GM13976 (cell line): ENCODE measurements at regions not wholly inside any gene's neighbourhood (a gene's known extent, or its start where the extent isn't known, plus 50 kb on each side); places are given as distances from the start of the nearest gene placed in this dataset.

Experiments
- DNase-seq: peaks from one replicate; pipeline ENCODE4 v3.0.0; 2012; ENCODE audit warnings: low spot score
- in situ Hi-C: fragments of 300-500 bp; cut with MboI; formaldehyde crosslinking; loops from one replicate; pipeline ENCODE4 v1.12.0; 2022; ENCODE audit warnings: low sequenced_read_pairs, mixed read lengths, inconsistent platforms; ENCODE audit not compliant: unreplicated experiment
- TF ChIP-seq, protein P1 (sequence below): IDR thresholded peaks from 2 replicates; pipeline ENCODE4 v1.5.1; 2012; ENCODE audit warnings: borderline replicate concordance, mild to moderate bottlenecking; ENCODE audit not compliant: insufficient read depth; ENCODE audit errors: extremely low read depth, missing control alignments, control extremely low read depth

DNA sequence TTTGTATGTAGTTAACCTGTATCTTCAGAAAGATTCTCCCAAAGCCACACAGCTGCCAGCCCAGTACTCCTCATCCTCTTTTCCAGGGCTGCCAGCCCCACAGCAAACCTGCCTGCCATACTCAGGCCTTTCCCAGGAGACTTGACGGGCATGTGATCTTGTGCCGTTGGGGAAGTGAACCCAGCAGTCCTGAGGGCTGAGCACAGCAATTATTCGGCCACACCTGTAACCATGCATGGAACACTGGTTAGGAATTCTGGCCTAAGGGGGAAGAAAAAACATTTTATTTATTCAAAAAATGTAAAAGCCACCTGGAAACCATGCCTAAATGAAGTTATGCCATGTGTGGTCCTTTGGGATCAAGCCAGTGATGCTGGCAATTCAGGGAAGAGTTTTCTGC lies 145.3 kb downstream of the GRIN2B start:
- in situ Hi-C loops, result no loop called here
- TF ChIP-seq, protein P1, sequence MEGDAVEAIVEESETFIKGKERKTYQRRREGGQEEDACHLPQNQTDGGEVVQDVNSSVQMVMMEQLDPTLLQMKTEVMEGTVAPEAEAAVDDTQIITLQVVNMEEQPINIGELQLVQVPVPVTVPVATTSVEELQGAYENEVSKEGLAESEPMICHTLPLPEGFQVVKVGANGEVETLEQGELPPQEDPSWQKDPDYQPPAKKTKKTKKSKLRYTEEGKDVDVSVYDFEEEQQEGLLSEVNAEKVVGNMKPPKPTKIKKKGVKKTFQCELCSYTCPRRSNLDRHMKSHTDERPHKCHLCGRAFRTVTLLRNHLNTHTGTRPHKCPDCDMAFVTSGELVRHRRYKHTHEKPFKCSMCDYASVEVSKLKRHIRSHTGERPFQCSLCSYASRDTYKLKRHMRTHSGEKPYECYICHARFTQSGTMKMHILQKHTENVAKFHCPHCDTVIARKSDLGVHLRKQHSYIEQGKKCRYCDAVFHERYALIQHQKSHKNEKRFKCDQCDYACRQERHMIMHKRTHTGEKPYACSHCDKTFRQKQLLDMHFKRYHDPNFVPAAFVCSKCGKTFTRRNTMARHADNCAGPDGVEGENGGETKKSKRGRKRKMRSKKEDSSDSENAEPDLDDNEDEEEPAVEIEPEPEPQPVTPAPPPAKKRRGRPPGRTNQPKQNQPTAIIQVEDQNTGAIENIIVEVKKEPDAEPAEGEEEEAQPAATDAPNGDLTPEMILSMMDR, result no peak
- DNase-seq, result no peak

DNA sequence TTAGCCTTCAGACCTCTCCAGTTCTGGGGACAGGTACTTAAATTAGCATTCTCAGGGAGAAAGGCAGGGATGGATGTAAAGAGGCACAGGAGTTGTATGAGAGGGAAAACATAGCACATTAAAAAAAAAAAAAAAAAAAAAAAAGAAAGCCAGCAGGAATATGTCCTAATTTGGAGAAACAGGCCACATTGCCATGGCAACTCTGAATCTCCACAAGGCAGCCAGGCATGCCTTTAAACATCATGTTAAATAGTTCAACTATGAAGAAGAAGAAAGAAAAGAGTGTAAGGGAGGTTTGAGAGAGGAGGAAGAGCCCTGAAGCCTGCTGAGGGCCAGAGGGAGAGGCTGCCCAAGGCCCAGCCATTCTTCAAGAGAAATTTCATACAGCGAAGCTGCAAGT lies 145.8 kb downstream of the GRIN2B start:
- DNase-seq, result no peak
- in situ Hi-C loops, result no loop called here
- TF ChIP-seq, protein P1, result no peak

- TF ChIP-seq, protein P1, result no peak
- in situ Hi-C loops, result no loop called here
- DNase-seq, result no peak
Measured at GRCh38 chr12:13834241-13834640, 147.2 kb downstream of the GRIN2B start.

GRCh38 chr12:13817131-13817530 lies 164.3 kb downstream of the GRIN2B start:
- no peak for DNase-seq
- TF ChIP-seq, protein P1, result no peak

DNA sequence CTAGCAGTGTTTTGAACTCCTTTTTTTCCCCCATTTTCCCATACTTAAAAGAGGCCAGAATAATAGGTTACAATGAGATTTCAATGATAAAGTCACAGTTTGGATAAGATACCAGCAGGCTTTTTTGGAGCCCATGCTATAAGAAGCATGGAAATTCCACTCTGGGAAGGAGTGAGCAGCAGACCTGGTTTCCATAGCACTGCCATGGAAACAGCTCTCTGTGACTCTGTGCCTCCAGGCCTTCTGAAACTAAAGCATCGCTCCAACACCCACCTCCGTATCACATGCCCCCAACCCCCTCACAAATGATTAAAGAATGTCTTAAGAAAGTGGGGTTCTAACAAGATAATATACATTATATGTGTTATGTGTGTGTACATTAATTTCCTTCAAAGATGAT lies 165.0 kb downstream of the GRIN2B start:
- no peak for DNase-seq
- TF ChIP-seq, protein P1, result no peak
- in situ Hi-C loops, result no loop called here

More at GRCh38 chr12:13817131-13817530, 164.3 kb downstream of the GRIN2B start:
- in situ Hi-C loops, result no loop called here

DNA sequence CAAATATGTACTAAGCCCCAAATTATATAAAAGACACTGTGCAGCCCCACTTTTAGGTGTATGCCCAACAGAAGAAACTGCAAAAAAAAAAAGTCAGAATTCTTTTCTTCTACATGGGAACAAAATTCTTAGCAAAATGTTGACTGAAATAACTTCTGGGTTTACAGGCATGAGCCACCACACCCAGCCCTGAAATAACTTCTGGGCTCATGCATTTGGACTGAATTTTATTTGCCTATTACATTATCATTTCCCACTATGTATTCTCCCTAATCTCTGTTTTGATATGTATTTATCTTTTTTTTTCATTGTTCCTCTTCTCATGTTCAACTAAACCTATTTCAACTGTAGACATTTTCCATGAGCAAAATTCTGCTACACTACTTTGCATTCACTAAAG lies 169.2 kb downstream of the GRIN2B start:
- in situ Hi-C loops, result no loop called here
- TF ChIP-seq, protein P1, result no peak
- no peak for DNase-seq

- in situ Hi-C loops, result no loop called here
- DNase-seq, result no peak
- TF ChIP-seq, protein P1, result no peak
Measured at GRCh38 chr12:13811061-13811460, 170.3 kb downstream of the GRIN2B start.
